Kidney (tissue), 13 donors: ENCODE measurements at regions not wholly inside any gene's neighbourhood (a gene's known extent, or its start where the extent isn't known, plus 50 kb on each side); places are given as distances from the start of the nearest gene placed in this dataset.

Experiments
- DNase-seq, 5 donors: peaks; one replicate each; pipeline ENCODE4 v3.0.0-alpha.2; 2013 to 2020
- FAIRE-seq: peaks from 2 replicates; lab custom pipeline; 2012; peaks lifted over from hg19 to GRCh38; lab: Jason Lieb, UNC
- H3K27ac ChIP-seq, 2 donors: one replicate each; pipeline ENCODE4 v1.7.0; 2013; ENCODE audit warnings: low read depth in 2 of 2, low read length in 2 of 2, inconsistent platforms in 1 of 2
- H3K27me3 ChIP-seq: one replicate; pipeline ENCODE4 v1.7.1; 2013; ENCODE audit warnings: low read length, inconsistent platforms; ENCODE audit not compliant: control insufficient read depth, insufficient read depth
- H3K36me3 ChIP-seq, 3 donors: one replicate each; pipeline versions ENCODE4 v1.7.0 to v1.7.1; 2013; ENCODE audit warnings: low read length in 3 of 3, control low read depth in 1 of 3, inconsistent platforms in 1 of 3; ENCODE audit not compliant: insufficient read depth in 3 of 3, control insufficient read depth in 2 of 3
- H3K4me1 ChIP-seq, 3 donors: one replicate each; pipeline versions ENCODE4 v1.7.0 to v1.7.1; 2013; ENCODE audit warnings: low read length in 3 of 3, inconsistent platforms in 1 of 3, low read depth in 1 of 3; ENCODE audit not compliant: control insufficient read depth in 2 of 3, insufficient read depth in 2 of 3
- H3K4me3 ChIP-seq, 3 donors: one replicate each; pipeline versions ENCODE4 v1.7.0 to v1.8.1; 2013; ENCODE audit warnings: low read length in 3 of 3, control low read depth in 1 of 3, inconsistent platforms in 1 of 3
- H3K9ac ChIP-seq, 3 donors: one replicate each; pipeline versions ENCODE4 v1.7.0 to v1.7.1; 2013; ENCODE audit warnings: low read length in 3 of 3, control low read depth in 1 of 3, inconsistent platforms in 1 of 3
- H3K9me3 ChIP-seq, 3 donors: one replicate each; pipeline versions ENCODE4 v1.7.0 to v1.7.1; 2013; ENCODE audit warnings: low read length in 3 of 3, control low read depth in 1 of 3, inconsistent platforms in 1 of 3; ENCODE audit not compliant: control insufficient read depth in 2 of 3, insufficient read depth in 1 of 3
- intact Hi-C: fragments of 100-400 bp; cut with DNase I; formaldehyde crosslinking; loops from one replicate; pipeline ENCODE4 v1.11.1; 2022
- TF ChIP-seq, protein P1 (sequence below): IDR thresholded peaks from 3 replicates; pipeline ENCODE4 v1.5.1; 2012; ENCODE audit warnings: mild to moderate bottlenecking, moderate library complexity, borderline replicate concordance; ENCODE audit not compliant: insufficient read depth; ENCODE audit errors: extremely low read depth
- donor health status: control.
- donor health status: control.
- donor health status: control.
- donor health status: control.
- donor health status: control.
- donor health status: DM: yes; HTN: yes; CAD: no.
- donor health status: Normal renal cell carcinoma (clear cell type).

- no peaks in the 10 kb centered on the region for H3K36me3 ChIP-seq
- H3K9me3 ChIP-seq, result no peaks in the 10 kb centered on the region
- H3K4me1 ChIP-seq, result no peaks in the 10 kb centered on the region
- H3K4me3 ChIP-seq, result no peak overlapping the region
- intact Hi-C loops, result no loop called here
- no peak for FAIRE-seq
- DNase-seq, result no peak
- TF ChIP-seq, protein P1, sequence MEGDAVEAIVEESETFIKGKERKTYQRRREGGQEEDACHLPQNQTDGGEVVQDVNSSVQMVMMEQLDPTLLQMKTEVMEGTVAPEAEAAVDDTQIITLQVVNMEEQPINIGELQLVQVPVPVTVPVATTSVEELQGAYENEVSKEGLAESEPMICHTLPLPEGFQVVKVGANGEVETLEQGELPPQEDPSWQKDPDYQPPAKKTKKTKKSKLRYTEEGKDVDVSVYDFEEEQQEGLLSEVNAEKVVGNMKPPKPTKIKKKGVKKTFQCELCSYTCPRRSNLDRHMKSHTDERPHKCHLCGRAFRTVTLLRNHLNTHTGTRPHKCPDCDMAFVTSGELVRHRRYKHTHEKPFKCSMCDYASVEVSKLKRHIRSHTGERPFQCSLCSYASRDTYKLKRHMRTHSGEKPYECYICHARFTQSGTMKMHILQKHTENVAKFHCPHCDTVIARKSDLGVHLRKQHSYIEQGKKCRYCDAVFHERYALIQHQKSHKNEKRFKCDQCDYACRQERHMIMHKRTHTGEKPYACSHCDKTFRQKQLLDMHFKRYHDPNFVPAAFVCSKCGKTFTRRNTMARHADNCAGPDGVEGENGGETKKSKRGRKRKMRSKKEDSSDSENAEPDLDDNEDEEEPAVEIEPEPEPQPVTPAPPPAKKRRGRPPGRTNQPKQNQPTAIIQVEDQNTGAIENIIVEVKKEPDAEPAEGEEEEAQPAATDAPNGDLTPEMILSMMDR, result no peak
- H3K27me3 ChIP-seq, result no peaks in the 10 kb centered on the region
- H3K9ac ChIP-seq, result no peak overlapping the region
- H3K27ac ChIP-seq, result no peak overlapping the region
These were observed 296.4 kb downstream of the ADAMTS20 start for GRCh38 chr12:43255522-43256111.

- H3K9ac ChIP-seq, result no peak overlapping the region
- TF ChIP-seq, protein P1, result no peak
- H3K27me3 ChIP-seq, result no peaks in the 10 kb centered on the region
- no peaks in the 10 kb centered on the region for H3K9me3 ChIP-seq
- no peak for DNase-seq
- H3K36me3 ChIP-seq, result no peaks in the 10 kb centered on the region
- intact Hi-C loops, result no loop called here
- no peak overlapping the region for H3K4me3 ChIP-seq
- H3K4me1 ChIP-seq, result no peaks in the 10 kb centered on the region
- no peak for FAIRE-seq
- no peak overlapping the region for H3K27ac ChIP-seq
These were observed 299.4 kb downstream of the ADAMTS20 start for GRCh38 chr12:43252585-43252984.

DNA sequence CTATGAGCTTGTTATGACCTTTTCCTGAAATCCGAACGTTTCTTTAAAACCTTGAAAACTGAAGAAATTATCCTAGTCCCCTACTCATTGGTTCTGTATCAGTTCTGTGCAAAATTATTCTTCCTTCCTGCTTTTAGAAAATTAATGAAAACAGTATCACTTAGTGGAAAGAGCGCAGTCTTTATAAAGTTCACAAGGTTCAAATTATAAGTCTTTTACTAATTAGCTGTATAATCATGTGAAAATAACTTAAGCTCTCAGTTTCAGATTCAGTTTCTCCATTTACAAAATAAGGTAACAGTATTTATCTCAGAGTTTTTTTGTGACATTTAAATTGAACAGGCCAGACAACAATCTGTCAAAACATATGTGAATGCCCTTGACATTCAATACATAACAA lies 306.1 kb downstream of the ADAMTS20 start:
- no peak overlapping the region for H3K4me3 ChIP-seq
- H3K9ac ChIP-seq, result no peak overlapping the region
- no peak overlapping the region for H3K27ac ChIP-seq
- H3K36me3 ChIP-seq, result no peaks in the 10 kb centered on the region
- TF ChIP-seq, protein P1, result no peak
- no peaks in the 10 kb centered on the region for H3K4me1 ChIP-seq
- DNase-seq, result no peak
- FAIRE-seq, result no peak
- no peaks in the 10 kb centered on the region for H3K27me3 ChIP-seq
- no peaks in the 10 kb centered on the region for H3K9me3 ChIP-seq
- intact Hi-C loops, result no loop called here

- Histone ChIP-seq H3K9me3 (no peaks in the 10 kb centered on the region), H3K4me3 (no peak overlapping the region), H3K27me3 (no peaks in the 10 kb centered on the region), H3K27ac (no peak overlapping the region), H3K4me1 (no peaks in the 10 kb centered on the region), H3K9ac (no peak overlapping the region), H3K36me3 (no peaks in the 10 kb centered on the region)
- TF ChIP-seq, protein P1, result no peak
- no peak for FAIRE-seq
- DNase-seq, result no peak
- intact Hi-C loops, result no loop called here
These were observed 310.0 kb downstream of the ADAMTS20 start for GRCh38 chr12:43241986-43242385.
